AG08396 (cell line): ENCODE measurements at regions not wholly inside any gene's neighbourhood (a gene's known extent, or its start where the extent isn't known, plus 50 kb on each side); places are given as distances from the start of the nearest gene placed in this dataset.
A peak's percentile ranks its signal among the peaks of the same experiment; 100 is the strongest.

ENCODE experiments used
- DNase-seq: peaks from one replicate; pipeline ENCODE4 v3.0.0; 2012; ENCODE audit warnings: low spot score, mixed read lengths

DNA sequence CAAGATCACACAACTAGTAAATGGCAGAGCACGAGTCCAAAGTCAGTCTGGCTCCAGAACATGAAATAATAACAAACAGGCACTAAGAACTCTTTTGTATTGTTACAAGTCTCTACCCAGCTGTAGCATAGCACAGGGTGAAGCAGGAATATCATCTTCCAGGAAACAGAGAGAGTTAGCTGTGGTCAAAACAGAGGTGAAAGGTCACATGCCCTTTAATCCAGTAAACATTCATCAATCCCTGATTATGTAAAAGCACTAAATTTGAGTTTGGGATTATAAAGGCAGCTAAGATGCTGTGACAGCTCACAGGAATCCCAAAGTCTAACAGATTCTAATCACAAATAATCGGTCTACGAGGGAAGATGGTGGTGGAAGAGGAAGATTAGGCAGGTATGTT is 133.0 kb upstream of the ASTN2 start:
- DNase-seq, result no peak

DNA sequence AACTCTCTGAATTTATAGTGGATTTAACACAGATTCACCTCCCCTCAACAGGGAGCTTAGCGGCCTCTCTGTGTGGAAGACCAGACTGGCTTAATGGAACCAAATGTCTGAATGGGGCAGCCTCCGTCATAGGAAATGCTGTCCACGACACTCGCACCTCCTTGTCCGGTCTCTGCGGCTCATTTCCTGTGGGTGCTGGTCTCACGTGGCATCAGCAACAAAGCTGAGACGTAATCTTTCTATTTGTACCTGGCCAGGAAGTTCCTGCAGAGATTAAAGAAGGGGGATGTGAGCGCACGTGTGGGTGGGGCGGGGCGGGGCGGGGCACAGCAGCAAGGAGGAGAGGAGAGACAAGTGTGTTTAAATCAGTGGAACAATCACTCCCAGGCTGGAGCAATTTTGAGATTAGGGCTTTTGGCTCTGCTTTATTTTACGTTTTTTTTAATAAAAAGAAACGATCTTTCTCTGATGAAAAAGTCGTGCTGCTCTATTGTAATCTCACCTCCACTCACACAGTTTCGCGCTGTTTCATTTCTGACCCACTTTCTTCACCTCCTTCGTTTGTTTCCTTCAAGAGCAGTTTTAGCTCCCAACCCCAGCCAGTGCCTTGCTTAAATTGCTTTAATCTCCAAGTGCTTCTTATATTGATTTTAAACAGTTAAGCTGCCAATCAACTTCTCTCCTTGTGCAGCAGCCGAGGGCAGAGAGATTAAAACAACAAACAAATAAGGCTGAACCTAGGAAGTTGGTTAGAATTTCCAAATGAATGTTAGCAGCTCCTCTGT is 132.2 kb upstream of the ASTN2 start:
- no peak for DNase-seq

DNA sequence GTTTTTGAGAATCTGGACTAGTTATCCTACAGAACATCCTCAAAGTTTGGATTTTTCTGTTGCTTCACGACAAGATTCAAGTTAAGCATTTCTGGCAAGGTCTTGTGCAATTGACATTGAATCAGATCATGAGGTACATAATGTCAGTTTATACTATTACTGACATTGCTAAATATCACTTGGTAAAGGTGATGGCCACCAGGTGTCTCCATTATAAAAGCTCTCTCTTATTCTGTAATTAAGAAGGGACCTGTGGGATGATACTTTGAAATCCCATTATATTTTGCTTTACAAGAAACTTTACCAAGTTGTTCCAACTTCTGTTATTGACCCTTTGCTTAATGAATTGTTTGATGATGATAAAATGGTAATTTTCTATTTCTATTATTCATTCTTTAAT is 131.0 kb upstream of the ASTN2 start:
- no peak for DNase-seq

DNA sequence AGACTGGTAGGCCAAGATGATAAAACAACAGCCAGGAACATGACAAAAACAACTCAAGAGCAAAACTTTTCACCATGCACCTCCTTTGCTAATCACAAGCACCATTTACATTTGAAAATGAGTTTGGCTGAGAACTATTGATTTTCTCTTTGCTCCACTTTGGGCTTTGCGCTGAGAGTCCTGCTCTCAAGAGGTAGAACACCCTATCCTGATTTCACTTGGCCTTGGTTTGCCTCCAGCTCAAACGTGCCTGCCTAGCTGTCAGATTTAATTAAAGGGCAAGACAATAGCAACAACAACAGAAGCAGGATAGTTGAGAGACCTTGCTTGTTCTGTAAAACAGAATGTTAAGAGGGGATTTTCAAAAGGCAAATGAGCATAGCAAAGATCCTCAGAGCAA is 128.2 kb upstream of the ASTN2 start:
- DNase-seq, result no peak

DNA sequence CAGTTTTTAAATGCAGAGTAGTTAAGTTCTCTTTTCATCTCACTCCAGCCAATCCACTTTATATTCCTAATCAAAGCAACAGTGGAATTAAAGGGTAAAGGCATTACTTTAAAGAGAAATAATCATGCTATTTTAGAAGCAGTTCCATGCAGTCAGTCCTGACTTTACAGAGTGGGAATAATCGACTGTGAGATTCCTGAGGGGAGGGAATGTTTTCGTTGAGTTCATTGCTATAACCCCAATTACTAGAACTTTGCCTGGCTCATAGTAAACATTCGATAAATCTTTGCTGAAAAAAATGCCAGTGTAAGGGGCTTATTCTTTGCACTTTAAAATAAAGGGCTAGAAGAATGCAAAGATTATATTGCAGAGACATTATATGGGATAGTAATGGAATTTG is 127.2 kb upstream of the ASTN2 start:
- DNase-seq, result no peak

DNA sequence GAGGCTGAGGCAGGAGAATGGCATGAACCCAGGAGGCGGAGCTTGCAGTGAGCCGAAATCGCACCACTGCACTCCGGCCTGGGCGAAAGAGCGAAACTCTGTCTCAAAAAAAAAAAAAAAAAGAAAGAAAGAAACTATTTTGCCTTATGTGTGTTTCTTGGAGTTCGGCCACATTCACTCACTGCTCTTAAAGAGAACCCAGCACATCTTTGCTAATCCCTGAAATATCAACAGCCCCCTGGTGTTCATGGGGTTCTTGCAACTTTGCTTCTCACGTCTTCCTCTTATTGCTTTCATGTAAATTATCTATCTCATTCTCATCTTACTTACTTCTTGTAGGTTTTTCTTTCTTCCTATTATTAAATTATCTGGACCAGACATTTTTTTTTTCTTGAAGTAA is 126.3 kb upstream of the ASTN2 start:
- DNase-seq, result no peak

DNA sequence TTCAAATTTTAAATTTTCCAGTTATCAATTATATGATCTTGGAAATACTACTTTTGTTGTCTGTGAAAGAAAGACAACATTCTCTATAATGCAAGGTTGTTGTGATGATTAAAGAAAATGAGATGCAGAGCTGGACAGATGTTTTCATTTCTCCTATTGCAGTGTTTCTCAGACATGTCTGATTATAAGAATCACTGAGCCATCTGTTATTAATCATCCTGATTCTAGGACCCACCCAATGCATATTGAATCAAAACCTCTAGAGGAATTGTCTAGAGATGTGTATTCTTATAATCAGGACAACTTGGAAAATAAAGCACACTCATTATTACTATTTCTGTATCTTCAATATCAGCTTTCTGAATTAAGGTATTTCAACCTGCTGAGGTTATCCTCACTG is 121.1 kb upstream of the ASTN2 start:
- no peak for DNase-seq

DNA sequence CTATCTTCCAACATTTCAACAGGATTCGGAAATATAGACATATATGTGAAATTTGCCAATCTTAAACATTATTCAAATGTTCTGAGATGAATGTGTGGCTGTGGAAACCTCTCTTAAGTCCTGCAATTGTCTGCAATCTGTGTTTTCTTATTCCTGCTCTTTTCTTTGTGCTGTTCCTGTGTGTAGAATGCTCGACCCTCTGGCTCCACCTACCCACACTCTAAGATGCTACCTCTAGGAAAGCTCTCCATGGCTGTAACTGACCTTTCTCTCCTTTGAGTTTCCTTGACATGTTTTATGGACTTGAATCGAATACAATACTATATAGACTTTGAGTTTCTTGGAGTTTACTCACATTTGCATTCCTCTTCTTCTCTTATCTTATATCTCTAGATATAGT is 120.6 kb upstream of the ASTN2 start:
- no peak for DNase-seq

DNA sequence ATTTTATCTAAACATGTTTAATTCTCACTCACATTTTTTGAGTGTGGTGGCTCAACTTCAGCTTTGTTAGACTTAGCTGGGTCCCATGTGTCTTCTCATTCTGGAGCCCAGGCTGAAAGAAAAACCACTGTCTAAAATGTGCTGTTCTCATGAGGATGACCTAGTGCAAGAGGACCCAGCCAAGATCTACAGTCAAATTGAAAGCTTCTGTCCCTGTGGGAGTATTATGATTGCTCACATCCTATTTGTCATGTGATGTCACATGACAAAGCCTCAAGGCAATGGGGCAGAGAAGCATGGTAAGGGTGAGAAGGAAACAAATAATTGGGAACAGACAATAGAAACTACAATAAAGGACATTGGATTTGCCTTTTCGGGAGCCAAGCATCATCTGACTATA is 113.4 kb upstream of the ASTN2 start:
- no peak for DNase-seq

DNA sequence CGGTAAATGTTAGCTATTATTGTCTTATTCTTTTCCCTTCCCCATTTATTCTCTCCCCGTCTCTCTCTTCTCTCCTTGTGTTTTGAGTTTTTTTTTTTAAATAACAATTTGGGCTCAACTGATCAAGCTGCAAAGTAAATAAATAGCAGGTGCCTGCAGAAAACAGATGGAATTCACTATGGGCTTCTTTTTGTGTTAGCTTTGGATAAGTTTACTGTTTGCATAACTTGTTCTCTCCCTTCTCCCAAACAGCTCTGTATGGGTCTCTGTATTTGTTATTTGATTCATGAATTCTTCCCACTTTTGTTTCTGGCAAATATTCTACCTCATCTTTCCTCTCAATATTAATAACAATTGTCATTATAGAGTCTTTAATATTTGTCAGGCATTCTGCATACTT is 111.8 kb upstream of the ASTN2 start:
- DNase-seq, result no peak

DNA sequence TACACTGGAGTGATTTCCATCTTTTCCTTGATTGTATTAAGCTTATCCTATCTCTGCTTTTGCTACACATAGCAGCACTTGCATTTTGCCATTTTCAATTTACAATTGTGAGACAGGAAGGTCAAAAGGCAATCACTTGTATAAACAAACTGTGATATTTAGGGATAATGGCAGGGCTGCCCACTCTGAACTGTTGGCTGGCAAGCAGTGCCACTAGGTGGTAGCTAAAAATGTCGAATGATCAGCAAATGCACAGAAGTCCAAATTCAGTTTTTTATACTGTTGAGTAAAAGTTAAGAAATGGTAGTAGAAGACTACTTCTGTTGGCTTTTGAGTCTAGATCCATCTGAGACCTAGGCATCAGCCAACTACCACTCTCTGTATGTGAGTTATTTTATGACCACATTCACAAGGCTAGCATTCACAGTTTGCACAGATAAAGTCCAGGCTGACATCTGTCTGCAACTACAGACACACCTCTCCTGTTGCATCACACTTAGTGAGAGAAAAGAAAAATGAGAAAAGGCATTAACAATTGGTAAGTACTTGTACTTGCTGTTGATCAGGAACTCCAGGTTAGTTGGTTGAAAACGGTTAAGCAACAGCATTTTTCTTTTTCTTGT is 108.8 kb upstream of the ASTN2 start:
- no peak for DNase-seq

DNA sequence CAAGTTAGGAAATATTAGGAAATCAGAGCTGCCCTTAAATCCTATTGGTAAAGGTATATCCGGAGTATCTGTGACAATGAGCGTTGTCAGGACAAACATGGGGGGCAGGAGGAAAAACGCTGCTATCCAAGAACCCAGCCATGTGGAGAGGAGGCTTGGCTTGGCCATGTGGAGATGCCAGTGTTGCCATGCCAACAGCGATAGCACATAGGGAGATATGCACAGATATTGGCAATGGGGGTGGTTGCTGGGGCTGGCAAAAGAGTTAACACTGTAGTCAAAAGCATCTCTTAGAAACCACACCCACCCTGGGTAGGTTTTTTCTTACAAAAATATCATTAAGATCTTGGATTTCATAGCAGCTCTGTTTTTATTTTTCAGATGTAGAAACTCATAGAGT is 106.4 kb upstream of the ASTN2 start:
- no peak for DNase-seq

DNA sequence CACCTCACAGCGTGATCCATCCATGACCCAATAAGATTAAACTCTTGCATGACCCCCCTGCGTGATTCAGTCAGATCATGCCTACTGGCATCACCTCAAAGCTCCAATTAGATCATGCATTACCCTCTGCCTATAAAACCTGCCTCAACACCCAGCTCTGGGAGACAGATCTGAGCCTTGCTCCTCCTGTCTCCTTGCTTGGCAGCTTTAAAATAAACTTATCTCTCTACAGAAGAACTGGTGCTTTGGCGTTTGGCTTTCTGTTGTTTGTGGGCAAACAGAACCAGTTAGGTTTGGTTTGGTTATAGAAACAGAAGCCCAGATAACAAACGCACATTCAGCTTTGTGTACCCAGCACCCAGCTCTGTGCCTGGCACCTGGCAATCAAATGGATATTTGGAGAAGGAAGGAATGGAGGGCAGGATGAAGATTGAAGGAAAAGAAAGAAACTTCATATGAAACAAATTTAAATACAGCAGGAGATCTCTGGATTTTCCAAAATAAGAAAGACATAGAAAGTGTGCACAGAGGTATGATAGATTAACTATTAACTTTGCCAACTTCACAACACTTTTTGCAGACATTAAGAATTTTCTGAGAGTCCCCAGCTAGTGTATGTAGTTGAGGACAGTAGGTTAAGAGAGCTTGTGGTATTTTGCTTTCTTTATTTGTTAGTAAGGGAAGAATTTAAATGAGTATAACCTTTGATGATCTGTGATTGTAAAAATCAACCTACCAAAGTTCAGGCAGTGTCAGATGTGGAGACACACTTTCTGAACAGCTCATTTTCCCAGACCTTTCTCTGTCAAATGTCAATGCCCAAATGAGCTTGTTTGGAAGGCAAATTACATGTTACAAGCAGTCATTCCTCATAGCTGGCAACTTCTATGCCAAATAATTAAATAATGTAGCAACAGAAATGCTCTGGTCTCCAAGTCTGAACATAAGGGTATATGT is 102.1 kb upstream of the ASTN2 start:
- DNase-seq, result no peak

DNA sequence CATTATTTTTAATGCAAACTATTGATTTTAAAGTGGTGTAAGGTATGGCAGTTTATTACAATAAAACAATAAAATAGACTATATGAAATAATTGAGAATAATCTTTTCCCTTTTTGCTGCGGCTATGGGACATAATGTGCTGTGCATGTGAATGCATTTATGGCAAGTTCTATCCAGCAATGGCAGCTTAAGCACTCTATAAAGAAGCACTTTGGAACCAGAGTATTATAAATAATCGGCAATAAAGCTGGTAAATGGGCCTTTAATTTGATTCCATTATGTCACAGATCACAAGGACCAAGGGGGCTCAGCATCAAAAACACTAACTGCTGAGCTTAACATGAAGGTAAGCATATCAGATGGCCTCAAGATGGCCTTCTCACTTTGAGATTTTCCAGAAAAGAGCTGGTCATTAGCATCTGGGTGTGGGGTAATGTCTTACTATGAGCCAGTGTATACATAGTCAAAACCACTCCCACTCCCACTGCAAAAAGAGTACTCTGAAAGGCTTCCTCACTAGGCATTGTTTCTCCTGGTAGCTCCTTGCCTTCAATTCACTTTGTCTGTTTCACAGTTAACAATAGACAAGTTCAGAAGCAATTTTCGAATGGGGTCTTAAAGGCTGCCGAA is 97.1 kb upstream of the ASTN2 start:
- no peak for DNase-seq

DNA sequence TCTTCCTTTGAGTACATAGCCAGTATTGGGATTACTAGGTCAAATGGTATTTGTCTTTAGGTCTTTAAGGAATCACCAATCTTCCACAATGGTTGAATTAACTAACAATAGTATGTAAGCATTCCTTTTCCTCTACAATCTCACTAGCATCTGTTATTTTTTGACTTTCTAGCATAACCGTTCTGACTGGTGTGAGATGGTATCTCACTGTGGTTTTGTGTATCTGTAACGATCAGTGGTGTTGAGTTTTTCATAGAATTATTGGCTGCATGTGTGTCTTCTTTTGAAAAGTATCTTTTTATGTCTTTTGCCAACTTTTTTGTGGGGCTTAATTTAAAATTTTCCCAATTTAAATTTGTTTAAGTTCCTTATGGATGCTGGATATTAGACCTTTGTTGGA is 81.5 kb upstream of the ASTN2 start:
- DNase-seq, result no peak

DNA sequence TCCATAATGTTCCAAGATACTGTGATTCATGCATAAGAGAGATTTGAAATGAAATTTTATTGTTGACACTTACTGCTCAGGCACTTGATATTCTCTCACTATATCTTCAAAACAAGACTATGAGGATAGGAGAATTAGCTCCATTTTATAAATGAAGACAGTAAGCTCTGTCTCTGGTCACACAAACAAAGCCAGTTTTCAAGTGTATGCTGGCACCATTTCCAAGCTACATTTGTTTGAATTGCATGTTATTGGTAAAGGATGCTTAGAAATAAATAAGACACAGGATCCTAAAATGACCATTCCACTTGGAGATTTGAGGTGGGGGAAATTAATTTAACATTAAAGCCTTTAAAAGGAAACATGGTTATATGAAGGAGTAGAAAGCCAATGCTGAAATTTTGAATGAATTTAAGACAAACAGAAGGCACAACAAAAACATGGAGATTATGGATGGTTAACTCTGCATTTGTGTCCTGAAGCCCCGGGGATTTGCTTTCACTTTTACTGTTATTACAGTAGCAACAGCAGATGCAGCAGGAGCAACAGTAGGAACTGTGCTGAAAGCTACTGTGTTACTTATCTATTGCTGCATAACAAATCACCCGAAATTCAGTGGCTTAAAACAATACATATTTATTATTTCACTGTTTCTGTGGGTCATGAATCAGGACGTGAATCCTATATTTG is 79.7 kb upstream of the ASTN2 start:
- no peak for DNase-seq

DNA sequence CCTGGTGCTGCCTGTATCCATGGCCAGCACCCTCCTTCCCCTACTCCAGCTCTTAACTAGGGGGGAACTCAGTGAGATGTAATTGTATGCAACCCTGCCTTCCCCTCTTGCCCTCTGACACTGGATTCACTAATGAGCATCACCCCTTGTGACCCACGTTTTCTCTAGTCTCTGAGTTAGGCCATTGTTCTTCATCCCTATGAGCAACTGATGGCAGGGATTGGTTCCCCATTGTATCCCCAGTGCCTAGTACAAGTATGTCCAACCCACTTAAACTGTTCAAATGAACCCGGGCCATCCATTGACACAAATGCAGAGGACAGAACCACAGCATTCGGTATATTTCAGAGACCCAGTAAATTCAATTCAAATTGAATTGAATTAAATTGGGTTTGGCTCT is 77.6 kb upstream of the ASTN2 start:
- DNase-seq, result no peak

DNA sequence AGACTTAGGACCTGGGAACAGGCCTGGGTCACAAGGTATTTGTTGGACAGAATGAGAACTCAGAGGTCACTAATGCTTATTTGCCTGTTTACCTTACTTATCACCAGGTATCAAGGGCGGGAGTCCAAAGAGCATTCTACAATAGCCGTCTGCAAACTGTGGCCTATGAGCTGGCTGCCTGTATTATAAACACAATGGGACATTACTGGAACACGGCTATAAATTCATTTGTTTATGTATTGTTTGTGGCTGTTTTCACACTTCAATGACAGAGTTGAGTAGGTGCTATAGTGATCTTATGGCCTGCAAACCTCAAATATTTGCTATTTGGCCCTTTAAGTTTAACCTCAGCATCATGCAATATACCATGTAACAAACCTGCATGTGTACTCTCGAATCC is 76.6 kb upstream of the ASTN2 start:
- DNase-seq, result no peak

DNA sequence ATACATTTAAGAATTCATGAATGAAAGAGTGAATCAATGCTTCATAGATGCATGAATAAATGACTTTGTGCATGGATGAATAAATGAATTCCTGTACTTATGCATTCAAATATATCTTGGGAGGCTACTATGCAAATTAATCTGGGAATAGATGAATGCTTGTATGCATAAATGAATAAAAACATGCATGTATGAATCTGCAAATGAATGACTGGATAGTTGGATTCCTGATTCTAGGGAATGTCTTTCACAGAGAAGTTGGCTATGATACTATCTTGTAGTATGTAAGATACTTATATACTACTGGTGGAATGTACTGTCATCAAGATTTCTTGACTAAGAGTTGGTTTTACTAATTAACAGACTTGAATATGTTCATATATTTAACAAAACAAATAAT is 75.3 kb upstream of the ASTN2 start:
- no peak for DNase-seq

DNA sequence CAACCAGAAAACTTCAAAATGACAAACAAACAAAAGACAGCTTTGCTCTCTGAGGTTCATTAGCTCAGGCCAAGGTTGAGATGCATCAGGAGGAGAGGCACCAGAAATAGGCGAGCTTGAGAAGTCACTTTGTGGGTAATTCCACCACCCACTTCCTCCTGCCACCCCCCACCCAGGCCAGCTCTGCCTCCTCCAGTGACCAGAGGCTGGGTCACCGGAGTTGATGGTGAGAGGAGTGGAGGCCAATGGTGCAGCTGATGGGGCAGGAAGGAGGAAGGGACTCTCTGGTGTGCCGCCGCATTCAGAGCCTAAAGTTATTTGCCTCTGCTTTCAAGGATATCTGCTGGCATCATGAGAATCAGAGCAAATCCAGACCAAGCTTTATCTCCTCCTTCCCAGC is 73.8 kb upstream of the ASTN2 start:
- DNase-seq, result no peak

DNA sequence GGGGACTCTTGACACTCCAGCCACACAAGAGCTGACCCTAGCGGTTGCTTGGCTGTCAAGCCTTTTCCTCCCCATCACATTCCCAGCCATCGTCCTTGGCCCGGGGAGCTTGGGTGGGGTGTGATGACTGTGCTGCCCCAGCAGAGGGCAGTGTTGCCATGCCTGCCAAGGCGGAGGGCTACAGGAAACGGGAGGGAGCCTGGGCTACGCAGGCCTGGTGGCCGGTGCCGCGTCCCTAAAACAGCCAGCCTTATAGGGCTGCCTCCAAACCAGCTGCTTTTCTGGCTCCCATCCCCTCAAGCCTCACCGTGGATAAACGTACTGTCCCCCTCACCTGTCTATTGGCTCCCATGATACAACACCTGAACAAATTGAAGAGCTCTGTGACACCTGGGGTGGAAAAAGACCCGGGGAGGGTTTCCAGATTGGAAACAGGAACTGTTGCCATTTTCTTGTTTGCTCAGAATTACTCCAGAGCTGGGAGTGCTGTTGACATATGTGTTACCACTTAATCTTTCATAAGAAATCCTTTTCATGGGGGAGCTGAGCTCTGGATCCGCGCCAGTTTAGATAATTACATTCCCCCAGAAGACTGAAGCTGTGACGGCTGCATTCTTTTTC is 72.8 kb upstream of the ASTN2 start:
- peak; percentile 35 for DNase-seq
